ENCODE measurements at regions not wholly inside any gene's neighbourhood (a gene's known extent, or its start where the extent isn't known, plus 50 kb on each side); places are given as distances from the start of the nearest gene placed in this dataset.

DNA sequence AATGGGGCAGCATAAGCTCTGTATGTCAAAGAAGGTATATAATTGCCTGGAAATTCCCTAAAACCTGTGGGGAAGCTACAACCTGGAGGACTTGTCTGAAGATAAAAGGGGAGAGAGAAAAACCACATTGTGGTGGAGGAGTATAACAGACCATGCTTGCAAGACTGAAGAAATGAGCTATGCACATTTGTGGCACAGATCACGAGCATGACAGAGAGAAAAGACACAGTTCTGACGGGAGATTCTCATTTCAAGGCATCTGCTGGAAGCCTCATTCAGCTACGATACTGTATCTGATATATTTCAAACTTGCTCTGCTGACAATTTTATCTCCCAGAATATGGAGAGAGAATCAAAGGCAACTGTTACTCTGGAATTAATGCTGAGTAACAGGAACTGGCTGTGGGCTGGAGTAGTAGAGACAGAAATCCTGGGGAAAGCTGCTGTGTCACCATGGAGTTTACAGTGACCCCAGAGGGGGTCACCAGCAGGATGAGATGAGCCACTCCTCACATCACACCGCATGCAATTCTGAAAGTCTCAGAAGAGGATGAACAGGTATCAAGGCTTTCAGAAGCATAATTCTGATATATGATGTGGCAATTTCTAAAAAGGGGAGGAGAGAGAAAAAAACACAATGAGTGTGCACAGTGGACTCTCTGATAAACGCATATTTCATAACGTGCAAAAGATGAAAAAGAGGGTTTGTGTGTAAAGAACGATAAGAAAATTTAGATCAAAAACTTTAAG is 528.8 kb downstream of the IRX1 start:
- DNase-seq (ENCODE audit: low read depth), result no peak

DNA sequence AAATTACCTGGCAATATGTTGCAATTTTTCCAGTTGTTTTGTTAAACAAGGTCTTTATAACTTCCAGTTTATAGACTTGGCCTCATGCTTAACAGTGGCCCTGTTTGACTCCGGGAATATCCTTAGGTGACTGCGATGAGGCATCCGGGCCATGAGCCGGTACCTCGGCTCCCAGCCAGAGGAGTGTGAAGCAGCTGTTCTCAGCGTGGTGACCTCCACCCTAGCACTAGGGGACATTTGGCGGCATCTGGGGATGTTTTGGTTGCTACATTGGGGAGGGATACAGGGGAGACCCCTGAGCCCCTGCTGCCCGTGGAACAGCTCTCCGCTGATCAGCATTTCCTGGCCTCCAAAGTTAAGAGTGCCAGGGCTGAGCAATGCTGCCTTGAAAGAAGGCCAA is 533.4 kb downstream of the IRX1 start:
- no peak for DNase-seq (ENCODE audit: low read depth)

DNA sequence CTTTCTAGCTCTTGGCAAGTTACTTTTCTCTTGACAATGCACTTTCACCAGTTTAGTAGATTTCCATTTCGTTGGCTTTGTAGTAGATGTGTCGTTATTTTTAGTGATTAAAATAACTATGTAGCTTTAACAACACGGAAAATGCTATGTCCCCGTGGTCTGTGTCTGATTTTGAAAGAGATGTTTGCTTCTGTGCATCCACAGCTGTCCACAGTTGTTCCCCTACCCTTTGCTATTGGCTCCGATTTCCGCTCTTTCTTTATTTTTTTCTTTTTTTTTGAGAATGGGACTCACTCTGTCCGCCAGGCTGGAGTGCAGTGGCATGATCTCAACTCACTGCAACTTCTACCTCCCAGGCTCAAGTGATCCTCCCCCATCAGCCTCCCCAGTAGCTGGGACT is 533.9 kb downstream of the IRX1 start:
- DNase-seq (ENCODE audit: low read depth), result no peak

- no peak for DNase-seq (ENCODE audit: low read depth)
Observed at GRCh38 chr5:4130819-4131218, 535.2 kb downstream of the IRX1 start.

GRCh38 chr5:4137781-4138180 is 542.1 kb downstream of the IRX1 start:
- DNase-seq (ENCODE audit: low read depth), result no peak

- no peak for DNase-seq (ENCODE audit: low read depth)
Observed at GRCh38 chr5:4142842-4143241, 547.2 kb downstream of the IRX1 start.

GRCh38 chr5:4144411-4145007 is 548.9 kb downstream of the IRX1 start:
- no peak for DNase-seq (ENCODE audit: low read depth)

DNA sequence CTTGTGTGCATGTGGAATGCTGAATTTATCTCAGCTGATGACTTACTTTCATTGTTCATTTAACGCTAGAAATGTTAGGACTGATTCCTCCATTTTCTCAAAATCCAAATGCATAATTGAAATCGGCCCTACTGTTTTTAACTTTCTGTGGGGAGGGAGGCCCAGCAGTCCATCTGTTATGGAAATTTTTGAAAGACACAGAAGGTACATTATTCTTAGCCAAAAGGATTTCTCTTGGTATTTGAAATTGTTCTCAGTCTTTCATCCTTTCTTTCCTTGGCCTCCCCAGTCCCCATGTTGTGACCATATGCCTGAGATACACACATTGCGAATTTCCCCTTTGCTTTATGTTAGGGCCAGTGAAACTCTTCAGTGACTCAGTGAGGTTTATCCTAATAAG is 549.9 kb downstream of the IRX1 start:
- no peak for DNase-seq (ENCODE audit: low read depth)

DNA sequence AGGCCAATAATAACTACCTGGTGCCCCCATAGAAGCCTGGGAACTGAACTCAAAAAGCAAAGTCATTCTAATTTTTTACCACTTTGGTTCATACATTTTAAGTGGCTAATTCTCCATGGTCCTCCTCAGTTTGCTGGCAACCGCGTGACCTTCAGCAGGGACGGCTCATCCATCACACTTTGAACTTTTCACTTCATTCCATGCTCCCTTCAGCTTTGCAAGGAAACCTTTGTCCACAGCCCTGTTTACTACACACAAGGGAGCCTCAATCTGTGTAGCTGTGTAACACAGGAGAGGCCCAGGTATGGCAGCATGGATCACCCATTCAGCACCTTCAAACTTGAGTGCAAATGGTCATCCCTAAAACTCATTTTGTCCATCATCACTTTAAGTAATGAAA is 552.4 kb downstream of the IRX1 start:
- DNase-seq (ENCODE audit: low read depth), result no peak

GRCh38 chr5:4150067-4150466 is 554.4 kb downstream of the IRX1 start:
- DNase-seq (ENCODE audit: low read depth), result no peak

DNA sequence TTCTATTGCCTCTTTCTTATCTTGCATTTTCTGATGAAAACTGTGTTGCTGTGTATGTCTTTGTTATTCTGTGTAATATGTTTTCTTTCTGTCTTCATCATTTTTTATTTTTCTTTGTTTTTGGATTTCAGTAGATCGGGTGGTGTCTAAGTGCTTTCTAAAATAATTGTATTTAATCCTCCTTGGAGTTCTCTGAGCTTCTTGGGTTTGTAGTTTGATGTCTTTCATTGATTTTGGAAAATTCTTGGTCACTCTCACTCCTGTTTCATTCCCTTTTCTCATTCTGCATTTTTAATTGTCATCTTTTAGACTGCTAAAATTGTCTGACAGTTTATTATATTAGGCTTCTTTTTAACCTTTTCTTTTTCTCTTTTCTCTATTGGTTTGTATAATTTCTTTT is 560.5 kb downstream of the IRX1 start:
- DNase-seq (ENCODE audit: low read depth), result no peak

DNA sequence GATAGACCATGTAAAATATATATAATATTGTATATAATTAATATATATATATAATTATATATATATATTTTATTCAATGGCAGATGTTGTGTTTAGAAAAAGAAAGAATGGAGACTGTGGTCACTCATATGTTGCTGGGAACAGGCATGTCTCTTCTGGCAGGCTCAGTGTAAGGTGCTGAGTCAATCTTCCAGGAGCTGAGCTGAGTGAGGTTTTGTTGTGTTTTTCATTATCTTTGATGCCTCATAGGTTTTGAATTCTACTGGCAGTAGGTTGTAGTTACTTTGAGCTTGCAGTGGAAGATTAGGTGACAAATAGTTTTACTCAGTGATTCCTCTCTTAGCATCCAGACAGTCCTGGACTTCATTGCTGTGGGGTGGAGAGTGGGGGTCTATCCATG is 561.3 kb downstream of the IRX1 start:
- DNase-seq (ENCODE audit: low read depth), result no peak

- DNase-seq (ENCODE audit: low read depth), result no peak
Observed at GRCh38 chr5:4158750-4159447, 563.3 kb downstream of the IRX1 start.

DNA sequence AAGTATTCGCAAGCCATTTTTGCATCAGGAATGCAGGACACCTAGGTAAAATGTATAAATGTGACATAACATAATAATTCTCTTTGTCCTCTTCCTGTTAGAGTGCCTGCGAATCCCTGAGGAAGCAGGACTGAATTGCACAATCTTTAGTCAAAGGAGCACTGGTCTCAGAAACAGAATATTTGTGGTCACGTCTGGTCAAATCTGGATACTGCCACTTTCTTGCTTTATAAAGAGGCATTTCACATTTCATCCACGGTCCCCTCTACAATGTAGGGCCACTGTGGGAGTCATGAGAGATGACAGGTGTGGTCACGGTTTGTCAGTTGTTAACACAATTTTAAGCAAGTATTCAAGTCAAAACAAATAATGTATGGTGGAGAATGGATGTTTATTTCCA is 564.0 kb downstream of the IRX1 start:
- no peak for DNase-seq (ENCODE audit: low read depth)

DNA sequence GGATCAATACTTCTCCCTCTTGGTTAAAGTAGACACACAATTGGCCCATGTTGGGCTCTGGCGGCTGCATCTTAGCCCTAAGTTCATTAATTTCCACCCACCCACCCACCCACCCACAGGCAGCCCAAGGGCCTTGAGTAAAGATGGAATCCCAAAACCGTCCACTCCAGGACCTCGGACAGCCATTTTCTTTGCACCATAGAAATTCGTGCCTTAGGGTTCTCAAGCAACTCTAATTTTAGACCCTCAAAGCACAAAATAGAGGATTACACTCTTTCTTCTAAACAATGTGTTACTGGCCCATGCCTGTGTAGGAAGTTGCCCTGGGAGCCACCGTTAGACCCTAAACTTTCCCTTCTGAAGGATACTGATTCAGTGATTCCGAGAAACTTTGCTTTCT is 568.5 kb downstream of the IRX1 start:
- no peak for DNase-seq (ENCODE audit: low read depth)

DNA sequence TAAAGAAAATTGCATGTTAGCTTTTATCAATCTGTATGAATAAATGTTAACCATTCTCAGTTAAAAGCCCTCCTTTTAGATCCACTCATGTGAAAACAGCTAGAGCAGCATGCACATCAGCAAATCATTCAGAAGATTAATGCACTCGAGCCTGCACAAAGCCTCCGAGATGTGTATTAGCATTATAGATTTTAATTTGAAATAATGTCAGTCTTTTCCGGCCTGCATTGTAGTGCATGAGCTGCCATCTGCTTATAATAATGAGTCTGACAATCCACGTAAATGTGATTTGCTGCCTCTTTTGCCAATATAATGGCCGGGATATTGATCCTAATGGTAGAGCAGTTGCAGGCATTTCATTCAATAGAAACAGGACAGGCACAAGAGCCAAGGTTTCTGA is 585.1 kb downstream of the IRX1 start:
- DNase-seq (ENCODE audit: low read depth), result no peak

DNA sequence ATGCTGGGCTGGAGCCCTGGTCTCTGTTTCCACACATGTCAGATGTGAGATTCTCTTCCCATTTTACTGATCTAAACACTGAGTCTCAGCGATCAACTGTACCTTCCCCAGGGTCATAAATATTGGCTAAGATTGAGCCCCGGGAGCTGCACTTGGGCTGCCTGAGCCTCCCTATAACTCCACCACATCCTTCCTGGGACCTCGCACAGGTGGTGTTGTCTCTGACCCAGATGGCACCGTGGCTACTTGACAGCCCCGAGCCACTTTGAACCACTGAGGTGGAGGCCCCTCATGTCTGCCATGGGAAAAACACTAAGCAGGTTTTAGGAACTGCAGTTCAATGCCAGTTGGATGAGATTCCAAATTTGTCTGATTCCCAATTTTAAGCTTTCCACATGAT is 586.5 kb downstream of the IRX1 start:
- no peak for DNase-seq (ENCODE audit: low read depth)

GRCh38 chr5:4185127-4185526 is 589.5 kb downstream of the IRX1 start:
- no peak for DNase-seq (ENCODE audit: low read depth)

DNA sequence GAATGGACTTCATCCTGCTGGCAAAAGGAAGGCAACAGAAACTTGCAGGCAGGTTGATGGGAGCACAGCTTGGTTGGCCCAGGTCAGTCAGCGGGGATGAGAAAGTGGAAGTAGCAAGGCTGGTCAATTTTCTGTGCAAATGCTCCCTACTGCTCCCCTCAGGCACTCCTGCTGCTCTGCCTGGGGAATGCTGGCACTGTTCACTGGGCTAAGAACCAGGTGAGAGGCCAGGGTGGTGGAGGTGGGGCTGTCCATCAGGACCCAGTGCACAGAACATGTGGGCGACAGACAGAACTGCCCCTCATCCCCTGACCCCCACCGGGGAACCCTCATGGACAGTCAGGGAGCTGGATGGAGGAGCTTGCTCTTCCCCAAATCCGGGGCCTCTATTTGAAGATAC is 593.1 kb downstream of the IRX1 start:
- DNase-seq (ENCODE audit: low read depth), result no peak

DNA sequence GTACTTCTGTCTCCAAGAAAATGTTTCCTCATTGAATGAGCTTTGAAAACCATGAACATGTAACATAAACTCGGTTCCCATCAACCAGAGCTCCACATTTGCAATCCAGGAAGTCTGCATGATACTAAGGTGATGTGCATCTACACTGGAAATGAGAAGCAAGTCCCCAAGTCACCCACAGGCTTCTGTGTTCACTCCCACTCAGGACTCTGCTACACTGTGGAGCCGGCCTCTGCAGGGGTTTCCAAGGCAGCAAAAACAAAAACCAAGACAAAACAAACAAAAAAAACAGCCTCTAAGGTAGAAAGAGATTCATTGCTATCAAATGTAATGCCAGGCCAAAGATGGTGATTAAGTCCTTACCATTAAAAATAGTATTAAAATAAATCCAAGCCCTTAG is 593.7 kb downstream of the IRX1 start:
- DNase-seq (ENCODE audit: low read depth), result no peak

- no peak for DNase-seq (ENCODE audit: low read depth)
Observed at GRCh38 chr5:4191041-4191440, 595.4 kb downstream of the IRX1 start.

- no peak for DNase-seq (ENCODE audit: low read depth)
Observed at GRCh38 chr5:4191703-4192102, 596.1 kb downstream of the IRX1 start.

- no peak for DNase-seq (ENCODE audit: low read depth)
Observed at GRCh38 chr5:4192111-4192510, 596.5 kb downstream of the IRX1 start.

DNA sequence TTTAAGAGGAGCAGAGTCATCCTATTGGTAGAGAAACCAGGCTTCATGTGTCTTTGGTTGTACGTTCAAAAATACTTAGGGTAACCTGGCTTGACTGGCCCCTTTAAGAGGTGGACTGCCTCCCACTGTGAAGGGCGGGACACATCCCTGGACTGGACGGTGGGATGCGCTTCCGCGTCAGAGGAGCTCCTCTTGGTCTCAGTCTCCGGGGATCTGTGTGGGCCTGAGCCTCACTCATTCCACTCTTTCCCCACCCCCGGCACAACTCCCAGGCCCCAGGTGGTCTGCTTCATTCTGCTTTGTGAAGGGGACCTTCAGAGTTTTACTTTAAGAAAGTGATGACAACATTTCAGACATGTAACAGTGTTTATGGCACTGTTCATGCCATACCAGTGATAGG is 601.1 kb downstream of the IRX1 start:
- DNase-seq (ENCODE audit: low read depth), result no peak
